ENCODE measurements at regions not wholly inside any gene's neighbourhood (a gene's known extent, or its start where the extent isn't known, plus 50 kb on each side); places are given as distances from the start of the nearest gene placed in this dataset.
A peak's percentile ranks its signal among the peaks of the same experiment; 100 is the strongest.

- DNase-seq, result no peak
Observed at GRCh38 chr2:220673151-220673874, 898.8 kb downstream of the EPHA4 start.

DNA sequence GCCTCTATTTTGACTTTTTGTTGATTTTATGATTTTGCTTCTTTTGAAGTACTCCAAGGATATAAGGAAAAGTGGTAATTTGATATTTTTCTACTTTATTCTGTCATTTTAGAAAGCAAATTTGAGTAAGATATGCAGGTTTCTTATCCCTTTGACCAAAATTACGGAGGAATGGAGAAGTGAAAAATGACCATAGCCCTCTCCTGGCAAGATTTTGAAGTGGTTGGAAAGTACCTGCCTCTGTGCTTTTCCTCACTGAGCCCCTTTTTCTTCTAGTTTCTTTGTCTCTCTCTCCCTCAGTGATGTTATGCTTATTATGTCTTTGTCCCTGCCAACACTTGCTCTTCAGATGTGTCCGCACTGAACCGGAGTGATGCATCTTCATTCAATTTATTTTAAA is 898.1 kb downstream of the EPHA4 start:
- DNase-seq, result no peak

DNA sequence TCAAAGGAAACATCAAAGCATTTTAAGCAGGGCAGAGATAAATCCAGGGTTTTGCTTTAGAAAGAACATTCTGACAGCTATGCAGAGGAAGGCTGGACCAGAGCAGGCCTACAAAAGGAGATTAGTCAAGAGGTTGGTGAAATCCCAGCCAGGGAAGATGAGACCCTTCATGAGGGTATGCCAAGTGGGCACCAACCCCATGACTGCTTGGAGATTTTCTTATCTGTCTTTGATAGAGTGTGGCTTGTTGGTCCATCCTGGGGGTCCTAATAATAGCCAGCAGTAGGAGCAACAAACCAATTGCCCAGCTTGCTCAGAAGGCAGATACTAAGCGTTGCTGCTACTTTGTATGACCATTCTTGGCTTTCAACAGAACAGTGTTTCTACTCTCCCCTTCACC is 895.4 kb downstream of the EPHA4 start:
- no peak for DNase-seq

DNA sequence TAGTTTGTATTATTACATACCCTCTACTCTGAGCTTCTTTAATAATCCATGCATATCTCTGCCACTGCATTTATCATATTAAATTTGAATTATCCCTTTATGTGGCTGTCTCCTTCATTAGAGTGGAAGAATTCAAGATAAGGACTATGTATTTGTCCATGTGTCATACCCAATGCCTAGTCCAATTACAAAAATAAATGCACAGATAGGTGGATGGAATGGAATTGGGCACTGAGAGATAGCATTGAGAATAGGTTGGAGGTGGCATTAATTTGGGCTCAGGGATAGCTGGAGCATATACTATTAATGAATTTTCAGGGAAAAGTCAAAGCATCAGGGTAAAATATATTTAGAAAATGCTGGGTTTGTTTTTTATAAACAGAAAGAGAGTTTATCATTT is 893.2 kb downstream of the EPHA4 start:
- DNase-seq, result no peak

DNA sequence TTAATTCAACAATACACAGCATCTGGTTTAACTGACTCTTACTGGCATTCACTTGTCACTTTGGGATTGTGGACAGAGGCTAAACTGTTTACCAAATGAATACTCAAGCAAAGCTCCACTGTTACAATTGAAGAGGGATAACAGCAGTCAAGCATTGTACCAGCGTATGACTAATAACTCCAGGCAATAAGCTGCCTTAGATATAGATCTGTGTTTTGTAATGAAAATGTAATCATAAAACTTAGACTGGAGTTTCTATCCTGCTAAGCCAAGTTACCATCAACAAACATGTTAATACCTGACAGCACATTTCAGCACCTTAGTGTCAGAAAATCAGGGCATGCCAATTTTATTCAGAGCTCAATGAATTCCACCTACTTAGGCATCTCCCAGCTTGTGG is 889.5 kb downstream of the EPHA4 start:
- no peak for DNase-seq

DNA sequence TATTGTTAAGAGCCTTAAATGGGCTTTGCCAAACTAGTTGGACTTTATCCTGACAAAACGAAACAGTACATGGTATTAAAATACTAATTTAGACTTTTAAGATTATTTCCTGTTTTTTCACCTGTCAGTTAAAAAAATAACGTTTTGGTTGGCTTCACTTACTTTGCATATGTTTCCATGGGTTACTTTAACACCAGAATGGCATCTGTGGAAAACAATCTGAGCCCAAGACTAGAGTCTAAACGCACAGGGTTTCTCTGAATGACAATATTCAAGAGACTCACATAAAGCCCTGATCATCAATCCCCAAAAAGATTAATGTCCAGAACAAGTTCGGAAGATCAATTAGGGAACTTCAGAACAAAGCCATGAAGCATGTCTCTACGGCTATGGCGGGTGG is 888.0 kb downstream of the EPHA4 start:
- DNase-seq, result no peak

GRCh38 chr2:220687231-220687843 is 884.8 kb downstream of the EPHA4 start:
- DNase-seq, result peak; percentile 57

- DNase-seq, result no peak
Observed at GRCh38 chr2:220695397-220696279, 876.5 kb downstream of the EPHA4 start.

DNA sequence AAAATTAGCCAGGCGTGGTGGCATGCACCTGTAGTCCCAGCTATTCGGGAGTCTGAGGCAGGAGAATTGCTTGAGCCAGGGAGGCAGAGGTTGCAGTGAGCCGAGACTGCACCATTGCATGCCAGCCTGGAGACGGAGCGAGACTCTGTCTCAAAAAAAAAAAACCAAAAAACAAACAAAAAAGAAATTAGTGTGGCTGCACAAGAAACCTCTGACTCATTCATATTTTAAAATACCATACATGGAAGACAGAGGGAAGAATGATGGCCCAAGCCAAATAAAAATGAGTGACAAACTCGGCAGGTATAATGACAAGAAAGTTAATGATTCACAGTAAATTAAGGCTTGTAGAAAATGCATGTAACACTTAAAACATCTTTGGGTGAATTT is 875.8 kb downstream of the EPHA4 start:
- no peak for DNase-seq

DNA sequence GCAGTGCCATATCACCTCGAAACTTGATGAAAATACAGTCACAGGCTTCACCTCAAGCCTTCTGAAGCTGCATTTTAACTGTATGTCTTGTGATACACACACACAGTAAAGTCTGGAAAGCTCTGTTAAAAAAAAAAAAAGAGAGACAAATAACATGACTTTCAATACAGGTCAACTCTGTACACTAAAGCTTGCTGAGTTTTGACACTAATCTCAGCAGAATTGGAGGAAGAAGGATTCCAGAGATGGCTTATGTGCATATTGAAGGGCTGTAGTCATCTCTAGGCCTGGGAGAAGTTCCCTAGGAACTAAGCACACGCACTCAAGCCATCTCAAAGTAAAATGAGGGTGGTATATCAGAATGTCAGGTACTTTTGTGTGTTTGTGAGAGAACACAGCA is 875.1 kb downstream of the EPHA4 start:
- DNase-seq, result no peak

DNA sequence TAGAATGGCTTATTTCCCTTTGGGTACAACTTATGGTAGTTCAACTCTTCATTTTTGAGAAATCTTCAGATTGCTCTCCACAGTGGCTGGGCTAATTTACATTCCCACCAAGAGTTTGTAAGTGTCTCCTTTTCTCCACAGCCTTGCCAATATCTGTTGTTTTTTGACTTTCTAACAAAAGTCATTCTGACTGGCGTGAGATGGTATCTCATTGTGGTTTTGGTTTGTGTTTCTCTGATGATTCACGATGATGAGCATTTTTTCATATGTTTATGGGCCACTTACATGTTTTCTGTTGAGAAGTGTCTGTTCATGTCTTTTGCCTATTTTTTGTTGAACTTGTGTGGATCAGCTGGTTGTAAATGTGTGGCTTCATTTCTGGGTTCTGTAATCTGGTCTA is 871.0 kb downstream of the EPHA4 start:
- no peak for DNase-seq

- no peak for DNase-seq
Observed at GRCh38 chr2:220703279-220703678, 868.8 kb downstream of the EPHA4 start.

- no peak for DNase-seq
Observed at GRCh38 chr2:220704081-220704480, 868.0 kb downstream of the EPHA4 start.

- no peak for DNase-seq
Observed at GRCh38 chr2:220704810-220705209, 867.3 kb downstream of the EPHA4 start.

GRCh38 chr2:220705678-220706077 is 866.4 kb downstream of the EPHA4 start:
- no peak for DNase-seq

DNA sequence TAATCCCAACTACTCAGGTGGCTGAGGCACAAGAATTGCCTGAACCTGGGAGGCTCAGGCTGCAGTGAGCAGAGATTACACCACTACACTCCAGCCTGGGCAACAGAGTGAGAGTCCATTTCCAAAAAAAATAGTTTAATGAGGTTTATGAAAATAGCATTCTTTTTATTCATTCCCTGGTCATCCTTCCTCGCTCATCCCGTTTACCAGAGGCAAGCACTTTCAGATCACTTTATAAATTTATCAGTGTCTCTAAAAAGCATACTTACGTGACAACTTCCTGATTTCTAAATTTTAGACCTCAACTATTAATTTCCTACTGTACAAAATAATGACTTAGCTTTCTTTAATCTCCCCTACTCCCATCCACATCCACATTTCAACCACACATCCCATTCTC is 864.8 kb downstream of the EPHA4 start:
- no peak for DNase-seq

GRCh38 chr2:220708366-220708765 is 863.7 kb downstream of the EPHA4 start:
- no peak for DNase-seq

DNA sequence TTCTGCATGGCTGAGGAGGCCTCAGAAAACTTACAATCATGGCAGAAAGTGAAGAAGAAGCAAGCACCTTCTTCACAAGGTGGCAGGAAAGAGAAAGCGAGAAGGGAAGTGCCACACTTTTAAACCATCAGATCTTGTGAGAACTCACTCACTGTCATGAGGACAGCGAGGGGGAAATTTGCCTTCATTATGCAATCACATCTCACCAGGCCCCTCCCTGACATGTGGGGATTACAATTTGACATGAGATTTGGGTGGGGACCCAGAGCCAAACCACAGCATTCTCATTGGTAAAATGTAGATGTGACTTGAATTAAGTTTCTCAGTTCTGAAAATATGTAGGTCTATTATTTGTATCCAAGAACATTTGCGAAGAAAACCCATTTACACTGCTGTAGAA is 854.8 kb downstream of the EPHA4 start:
- DNase-seq, result no peak

- DNase-seq, result no peak
Observed at GRCh38 chr2:220736778-220737177, 835.3 kb downstream of the EPHA4 start.

GRCh38 chr2:220743203-220743602 is 828.9 kb downstream of the EPHA4 start:
- DNase-seq, result no peak

GRCh38 chr2:220744861-220745260 is 827.2 kb downstream of the EPHA4 start:
- DNase-seq, result no peak

DNA sequence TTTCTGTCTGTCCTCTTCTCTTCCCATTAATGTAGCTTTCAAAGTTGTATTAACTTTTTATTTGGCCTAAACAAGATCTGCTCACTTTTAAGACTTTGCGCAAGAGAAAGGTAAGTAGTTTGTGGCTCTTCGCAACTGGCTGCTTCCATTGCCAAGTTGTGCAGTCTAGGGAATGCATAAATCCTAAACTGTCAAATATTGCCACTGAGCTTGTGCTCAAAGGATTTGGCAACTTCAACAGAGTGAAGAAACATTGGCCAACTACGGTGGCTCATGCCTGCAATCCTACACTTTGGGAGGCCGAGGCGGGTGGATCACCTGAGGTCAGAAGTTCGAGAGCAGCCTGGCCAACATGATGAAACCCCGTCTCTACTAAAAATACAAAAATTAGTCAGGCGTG is 826.4 kb downstream of the EPHA4 start:
- DNase-seq, result no peak

DNA sequence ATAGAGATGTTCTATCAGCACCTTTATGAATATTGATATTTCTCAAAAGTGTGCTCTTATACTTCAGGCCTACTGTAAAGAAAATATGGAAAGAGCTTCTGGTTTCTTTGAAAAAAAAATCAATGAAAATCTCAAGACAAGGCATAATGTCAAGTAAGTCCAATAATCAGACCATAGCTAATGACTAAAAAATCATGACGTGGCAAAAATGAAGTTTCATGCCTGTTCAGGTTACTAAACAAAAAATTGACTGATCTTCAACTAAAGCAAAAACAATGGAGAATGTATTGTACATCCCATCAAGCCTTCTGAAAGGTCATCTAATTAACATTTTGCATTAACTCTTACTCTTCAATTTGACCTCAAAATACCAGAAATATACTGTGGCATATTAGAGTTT is 824.4 kb downstream of the EPHA4 start:
- DNase-seq, result no peak

GRCh38 chr2:220748875-220749479 is 823.1 kb downstream of the EPHA4 start:
- no peak for DNase-seq
